IPS DF 19.7 (cell line): ENCODE measurements at regions not wholly inside any gene's neighbourhood (a gene's known extent, or its start where the extent isn't known, plus 50 kb on each side); places are given as distances from the start of the nearest gene placed in this dataset.

Experiments
- DNase-seq: peaks from one replicate; pipeline ENCODE4 v3.0.0-alpha.2; 2013; ENCODE audit warnings: low read depth, low spot score

- DNase-seq = no peak
Observed at GRCh38 chr4:54493862-54494261, 163.9 kb upstream of the KIT start.

GRCh38 chr4:54495091-54495490 is 162.7 kb upstream of the KIT start:
- DNase-seq = no peak

- DNase-seq = no peak
Observed at GRCh38 chr4:54495641-54496040, 162.1 kb upstream of the KIT start.

DNA sequence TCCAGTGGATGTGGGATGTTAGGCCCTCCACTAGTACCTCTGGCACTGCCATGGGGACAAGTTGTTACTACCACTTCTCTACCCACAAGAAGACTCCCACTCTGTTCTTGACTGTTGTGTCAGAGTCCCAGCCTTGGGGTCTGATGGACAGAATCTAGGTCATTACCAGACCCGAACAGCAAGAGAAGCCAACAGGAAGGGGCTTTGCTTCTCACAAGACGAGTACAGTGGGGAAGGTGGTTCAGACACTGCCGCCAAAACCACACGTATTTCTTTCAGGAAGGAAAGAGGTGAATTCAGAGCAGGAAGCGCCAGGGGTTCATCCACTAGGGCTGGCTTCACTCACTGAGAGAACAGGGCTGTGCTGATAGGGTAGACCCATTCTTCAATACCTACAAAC is 161.3 kb upstream of the KIT start:
- DNase-seq = no peak

- DNase-seq = no peak
Observed at GRCh38 chr4:54497947-54498346, 159.8 kb upstream of the KIT start.

GRCh38 chr4:54498661-54499111 is 159.1 kb upstream of the KIT start:
- no peak for DNase-seq

- DNase-seq = no peak
Observed at GRCh38 chr4:54499308-54500074, 158.3 kb upstream of the KIT start.

DNA sequence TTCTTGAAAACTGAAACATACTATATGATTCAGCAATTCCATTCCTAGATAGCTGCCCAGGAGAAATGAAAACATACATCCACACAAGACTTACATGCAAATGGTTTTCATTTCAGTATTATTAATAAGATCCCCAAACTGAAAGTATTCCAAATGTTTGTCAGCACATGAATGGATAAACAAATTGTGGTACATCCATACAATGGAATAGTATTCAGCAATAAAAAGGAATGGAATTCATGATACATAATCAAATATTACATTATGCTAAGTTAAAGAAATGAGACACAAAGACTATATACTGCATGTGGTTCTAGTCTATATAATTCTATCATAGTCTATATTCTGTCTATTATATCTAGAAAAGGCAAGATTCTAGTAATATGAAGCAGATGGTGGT is 152.4 kb upstream of the KIT start:
- DNase-seq = no peak

DNA sequence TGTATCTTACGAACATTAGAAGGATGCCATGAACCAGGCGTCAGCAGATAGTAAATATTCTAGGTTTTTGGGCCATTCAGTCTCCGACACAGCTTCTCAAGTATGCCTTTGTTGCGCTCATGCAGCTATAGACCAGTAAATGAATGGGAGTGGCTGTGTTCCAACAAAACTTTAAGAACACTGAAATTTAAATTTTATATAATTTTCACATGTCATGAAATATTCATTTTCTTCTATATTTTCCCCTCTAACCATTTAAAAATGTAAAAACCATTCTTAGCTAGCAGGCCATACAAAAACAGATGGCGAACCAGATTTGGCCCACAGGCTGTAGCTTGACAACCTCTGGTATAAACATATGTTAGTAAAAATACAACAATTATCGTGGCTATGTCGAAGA is 151.8 kb upstream of the KIT start:
- no peak for DNase-seq

DNA sequence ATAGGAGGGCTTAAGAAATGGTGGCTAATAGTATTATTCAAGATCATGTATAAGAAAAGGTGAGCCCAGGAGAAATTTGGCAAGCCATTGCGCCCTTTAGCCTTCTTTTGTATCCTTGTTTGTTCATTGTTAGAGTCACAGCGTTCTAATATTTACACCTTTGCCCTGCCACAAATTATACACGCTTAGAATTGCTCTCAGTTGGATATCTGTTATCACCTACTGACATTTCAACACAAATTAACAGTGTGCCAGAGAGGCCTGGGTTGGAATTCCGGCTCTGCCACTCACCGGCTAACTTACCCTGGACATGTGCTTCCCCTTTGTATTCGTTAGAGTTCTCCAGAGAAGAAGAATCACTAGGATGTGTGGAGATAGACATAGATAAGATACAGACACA is 148.7 kb upstream of the KIT start:
- DNase-seq = no peak

DNA sequence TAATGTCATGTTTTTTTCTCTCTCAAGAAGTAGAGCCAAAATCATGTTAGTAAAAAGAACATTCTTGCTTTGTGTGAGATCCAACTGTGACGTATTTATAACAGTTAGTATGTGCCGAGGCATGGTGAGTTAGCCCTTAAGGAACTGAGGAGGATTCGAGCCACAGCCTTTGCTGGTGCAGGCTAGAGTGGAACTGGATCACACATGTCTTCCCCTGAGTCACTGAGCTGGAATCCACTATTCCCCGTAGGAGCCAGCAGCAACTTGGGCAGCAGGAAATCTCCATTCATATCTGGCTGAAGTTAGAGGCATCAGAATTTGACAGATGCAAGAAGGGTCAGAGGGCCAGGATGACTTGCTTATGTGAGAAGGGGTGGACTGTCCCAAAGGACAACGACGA is 144.6 kb upstream of the KIT start:
- DNase-seq = no peak

- DNase-seq = no peak
Observed at GRCh38 chr4:54513741-54514140, 144.0 kb upstream of the KIT start.

- no peak for DNase-seq
Observed at GRCh38 chr4:54516556-54517215, 141.1 kb upstream of the KIT start.

DNA sequence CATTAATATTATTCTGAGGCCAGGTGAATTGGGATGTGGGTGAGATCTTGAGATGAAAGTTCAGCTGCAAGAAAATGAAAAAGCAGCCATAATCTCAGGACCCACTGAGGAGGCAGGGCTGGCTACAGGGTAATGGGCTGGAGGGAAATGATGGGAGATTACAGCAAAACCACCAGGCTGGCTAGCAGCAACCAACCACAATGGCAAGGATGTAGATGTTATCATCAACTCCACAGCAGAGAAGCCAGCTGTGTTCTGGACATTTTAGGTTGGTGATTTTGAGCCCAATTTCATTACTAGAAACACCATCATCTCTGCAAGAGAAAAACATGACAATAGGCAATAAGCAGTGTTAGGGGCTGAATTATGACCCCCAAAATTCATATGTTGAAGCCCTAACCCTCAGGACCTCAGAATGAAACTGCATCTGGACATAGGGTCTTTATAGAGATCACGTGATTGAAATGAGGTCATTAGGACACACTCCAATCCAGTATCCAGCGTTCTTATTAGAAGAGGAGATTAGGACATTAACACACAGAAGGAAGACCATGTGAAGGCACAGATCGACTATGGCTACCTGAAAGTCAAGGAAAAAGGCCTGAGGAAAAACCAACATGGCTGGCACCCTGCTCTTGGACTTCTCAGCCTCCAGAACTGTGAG is 139.8 kb upstream of the KIT start:
- DNase-seq = no peak

GRCh38 chr4:54525602-54526001 is 132.2 kb upstream of the KIT start:
- DNase-seq = no peak

DNA sequence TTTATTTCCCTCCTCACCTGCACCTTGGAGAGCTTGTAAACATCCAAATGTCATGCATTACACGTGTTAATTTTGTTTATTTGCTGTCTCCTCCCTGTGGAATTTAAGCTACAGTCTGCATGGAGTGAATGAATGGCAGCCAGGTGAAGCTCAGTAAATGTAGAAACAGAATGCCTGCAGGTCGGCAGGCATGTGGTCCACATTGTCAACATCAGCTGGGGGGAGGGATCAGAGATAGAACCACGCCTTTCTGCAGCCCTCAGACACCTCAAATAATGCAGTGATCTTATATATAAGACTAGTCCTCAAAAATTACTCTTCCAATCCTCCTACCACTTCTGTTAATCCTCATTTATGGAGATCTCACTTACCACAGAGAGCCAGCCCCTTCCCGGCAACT is 131.2 kb upstream of the KIT start:
- DNase-seq = no peak

DNA sequence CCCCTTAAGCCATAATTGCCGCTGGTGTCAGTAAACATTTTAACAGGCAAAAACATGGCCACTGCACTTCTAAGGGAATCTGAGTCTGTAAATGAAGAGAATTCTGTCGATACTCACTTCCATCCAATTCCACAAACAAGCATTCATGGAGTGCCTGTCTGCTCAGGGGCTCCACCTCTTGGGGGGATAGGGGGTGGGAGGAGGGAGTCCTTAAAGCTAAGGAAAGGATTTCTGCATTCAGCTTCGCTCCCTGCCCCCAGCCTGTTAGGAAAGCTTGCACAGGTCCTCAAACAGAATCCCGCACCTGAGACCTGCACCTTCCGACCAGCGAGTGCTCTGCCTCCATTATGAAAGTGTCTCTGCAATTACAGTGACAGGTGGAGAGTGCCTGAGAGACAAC is 130.2 kb upstream of the KIT start:
- DNase-seq = no peak

DNA sequence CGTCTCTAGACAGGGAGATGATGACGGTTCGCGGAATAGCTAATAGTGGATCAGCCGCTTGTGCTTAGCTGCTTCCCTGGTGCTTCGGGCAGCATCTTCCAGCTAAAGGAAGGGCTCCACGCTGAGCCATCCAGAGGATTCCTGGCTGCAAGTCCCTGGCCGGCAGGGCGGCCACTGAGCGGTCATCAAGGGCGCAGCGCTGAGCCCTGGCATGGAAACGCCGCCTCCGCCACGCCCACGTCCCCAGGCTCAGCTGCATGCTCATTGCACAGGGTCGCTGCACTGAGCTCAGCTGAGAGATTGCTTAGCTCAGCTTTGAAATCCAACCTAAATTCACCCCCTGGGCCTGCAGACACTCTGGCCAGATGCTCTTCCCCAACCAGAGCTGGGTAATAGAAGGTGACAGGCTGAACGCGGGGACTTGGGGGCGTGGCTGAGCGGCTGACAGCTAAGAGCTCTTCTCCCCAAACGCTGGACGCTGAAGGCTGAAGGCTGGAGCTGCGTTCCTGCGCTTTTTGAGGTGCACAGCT is 118.2 kb upstream of the KIT start:
- peak; percentile 17 for DNase-seq

DNA sequence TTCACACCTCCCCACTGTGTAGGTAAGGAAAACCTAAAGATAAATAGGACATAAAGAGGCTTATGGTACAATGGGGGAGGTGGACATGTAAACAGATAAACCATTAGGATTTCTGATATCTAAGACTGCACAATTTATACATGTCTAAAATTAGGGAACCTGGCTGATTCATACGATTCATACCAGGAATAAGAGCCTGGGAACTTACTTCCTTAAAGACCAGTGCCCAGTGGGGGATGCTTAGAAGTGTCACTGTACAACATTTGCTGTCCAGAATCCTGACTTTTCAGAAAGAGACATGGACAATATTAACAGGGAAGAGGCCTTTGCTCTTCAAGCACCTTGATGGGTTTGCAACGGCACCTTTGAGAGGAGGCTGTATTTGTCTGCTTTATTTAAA is 116.8 kb upstream of the KIT start:
- DNase-seq = no peak

- no peak for DNase-seq
Observed at GRCh38 chr4:54541426-54542118, 116.2 kb upstream of the KIT start.

DNA sequence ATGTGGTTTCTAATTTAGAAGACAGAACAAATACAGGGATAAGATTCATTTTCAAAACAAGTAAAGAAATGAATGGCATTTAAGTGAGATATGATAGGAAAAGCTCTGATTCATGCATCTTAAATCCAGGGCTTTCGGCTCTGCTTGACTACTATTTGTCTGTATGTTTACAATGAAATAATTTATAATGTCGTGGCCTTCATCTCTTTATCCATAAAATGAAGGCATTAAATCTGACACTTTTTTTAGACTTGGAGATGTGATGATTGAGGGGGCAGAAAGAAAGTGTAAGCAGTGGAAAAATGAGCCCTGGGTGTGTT is 115.7 kb upstream of the KIT start:
- DNase-seq = no peak

DNA sequence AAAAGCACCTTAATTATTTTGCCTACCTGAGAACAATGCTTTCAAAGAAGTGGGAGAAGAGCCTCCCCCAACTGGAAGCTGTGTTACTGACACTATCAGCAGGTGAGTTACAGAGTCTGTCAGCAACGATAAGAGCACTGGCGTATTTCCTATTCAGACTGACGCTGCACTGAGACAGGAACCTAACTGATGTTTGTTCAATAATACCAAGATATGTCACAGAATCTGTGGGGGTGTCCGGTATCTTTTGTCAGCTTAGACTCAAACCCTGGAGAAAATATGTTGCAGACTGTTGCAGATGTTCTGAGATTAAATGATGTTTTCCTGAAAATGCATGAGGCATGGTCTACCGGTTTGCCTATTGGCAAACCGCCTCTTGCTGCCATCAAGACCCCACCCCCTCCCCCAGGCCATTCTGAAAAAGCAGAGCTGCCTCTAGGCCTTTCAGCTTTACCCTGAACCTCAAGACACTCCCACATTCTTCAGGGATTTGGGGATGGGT is 115.2 kb upstream of the KIT start:
- no peak for DNase-seq
